Heart right ventricle (tissue), 16 donors: ENCODE measurements at regions not wholly inside any gene's neighbourhood (a gene's known extent, or its start where the extent isn't known, plus 50 kb on each side); places are given as distances from the start of the nearest gene placed in this dataset.

ENCODE experiments used
- ATAC-seq, 8 donors: fragments of 200-7000 bp; cut with Tn5 transposase; one replicate each; pipeline ENCODE4 v1.9.1; 2020; ENCODE audit warnings: mild to moderate bottlenecking in 8 of 8, moderate library complexity in 8 of 8, moderate number of reproducible peaks in 1 of 8
- DNase-seq, 2 donors: peaks; one replicate each; pipeline ENCODE4 v3.0.0-alpha.2; 2020
- H3K27ac ChIP-seq, 10 donors: fragments of 200-600 bp; sonication (generic) in 2 of 10; one replicate each; pipeline versions ENCODE4 v1.5.0 to v1.8.0; 2020 to 2022; ENCODE audit warnings: mild to moderate bottlenecking in 3 of 10
- H3K27me3 ChIP-seq, 7 donors: fragments of 200-600 bp; one replicate each; pipeline ENCODE4 v1.8.0; 2021 to 2022; ENCODE audit warnings: mild to moderate bottlenecking in 2 of 7
- H3K36me3 ChIP-seq, 9 donors: fragments of 200-600 bp; sonication (generic) in 1 of 9; one replicate each; pipeline versions ENCODE4 v1.5.0 to v1.8.0; 2020 to 2022; ENCODE audit warnings: mild to moderate bottlenecking in 2 of 9
- H3K4me1 ChIP-seq, 9 donors: fragments of 200-600 bp; sonication (generic) in 1 of 9; one replicate each; pipeline versions ENCODE4 v1.5.0 to v1.8.0; 2020 to 2022; ENCODE audit warnings: mild to moderate bottlenecking in 4 of 9
- H3K4me3 ChIP-seq, 10 donors: fragments of 200-600 bp; sonication (generic) in 2 of 10; one replicate each; pipeline versions ENCODE4 v1.5.0 to v1.8.0; 2020 to 2022; ENCODE audit warnings: mild to moderate bottlenecking in 7 of 10, moderate library complexity in 2 of 10
- H3K9me3 ChIP-seq, 11 donors: fragments of 200-600 bp in 10 of 11; sonication (generic) in 2 of 11; one replicate each; pipeline versions ENCODE4 v1.5.0 to v1.8.0; 2013 to 2022; ENCODE audit warnings: mild to moderate bottlenecking in 2 of 11, control low read depth in 1 of 11, moderate library complexity in 1 of 11
- CTCF ChIP-seq, 9 donors: fragments of 200-600 bp; sonication (generic) in 2 of 9; IDR thresholded peaks; one replicate each; pipeline versions ENCODE4 v1.5.0 to v1.8.0; 2021 to 2022; ENCODE audit warnings: antibody characterized with exemption in 9 of 9, mild to moderate bottlenecking in 5 of 9, moderate library complexity in 1 of 9
- WGBS, 2 donors: extraction: QIAGEN DNeasy Blood & Tissue Kit; methylation state at CpG; one replicate each; pipeline ENCODE4 v1.1.7; 2013; ENCODE audit warnings: inconsistent platforms in 1 of 2; 5-methylcytosine and 5-hydroxymethylcytosine counted together
- intact Hi-C, 10 donors: fragments of 100-400 bp; cut with DNase I; formaldehyde crosslinking; loops; one replicate each; pipeline versions ENCODE4 v1.11.1 to v1.14.2; 2022
- donor health status: Arrhythmogenic right ventricular cardiomyopathy.
- donor health status: ischemic (EF 13 %, LVEDD 7.1; RV severe dilation, severe dysfunction).
- donor health status: healthy with polysubstance abuse.
- donor health status: DM: no; HTN: yes; CAD: no.
- donor health status: DM: no; HTN: no; CAD: no.
- donor health status: ischemic (EF 25% LVEDD 6.9; RV normal size, moderate dysfunction).
- donor health status: ischemic (EF 25% LVEDD 5.7; RV mildly dilated, moderate dysfunction).
- donor health status: healthy.
- donor health status: DM: yes; HTN: yes; CAD: no.
- donor health status: Ischemic cardiomyopathy.
- donor health status: ischemic (EF 35%, LVEDD 5.7; RV mildly dilated, moderate dysfunction).
- donor health status: nonischemic (EF 11% LVEDD 7.7; RV severe dilation, severe dysfunction).
- donor health status: DM: yes; HTN: yes; CAD: no.
- donor health status: PGD.
- donor health status: ischemic (EF 29% LVEDD 5.4; RV normal size, mild dysfunction).
- donor health status: nonischemic (EF 23%, LVEDD 6.1; RV moderate dilation, normal function).

GRCh38 chr6:85137865-85138264 is 312.0 kb upstream of the NT5E start:
- Histone ChIP-seq H3K27me3 (no peaks in the 10 kb centered on the region), H3K4me1 (no peaks in the 10 kb centered on the region), H3K36me3 (no peaks in the 10 kb centered on the region), H3K27ac (no peak overlapping the region), H3K9me3 (no peaks in the 10 kb centered on the region), H3K4me3 (no peak overlapping the region)
- DNase-seq (no peak), ATAC-seq (no peak)
- 78% methylated on average over 1 of the region's 1 CpG for WGBS, 2 donors
- intact Hi-C loops = no loop called here
- no peak for TF ChIP-seq CTCF (IDR thresholded peaks at IDR 0.05)

GRCh38 chr6:85136310-85136709 is 313.6 kb upstream of the NT5E start:
- H3K27me3 ChIP-seq = no peaks in the 10 kb centered on the region
- H3K27ac ChIP-seq = no peak overlapping the region
- 43 to 49% methylated on average over 3 of the region's 3 CpGs for WGBS, 2 donors
- H3K9me3 ChIP-seq = no peaks in the 10 kb centered on the region
- DNase-seq (no peak), ATAC-seq (no peak)
- no peak for TF ChIP-seq CTCF (IDR thresholded peaks at IDR 0.05)
- no peaks in the 10 kb centered on the region for H3K36me3 ChIP-seq
- intact Hi-C loops = no loop called here
- no peaks in the 10 kb centered on the region for H3K4me1 ChIP-seq
- no peak overlapping the region for H3K4me3 ChIP-seq

- Histone ChIP-seq H3K4me1 (no peaks in the 10 kb centered on the region), H3K27ac (no peak overlapping the region), H3K9me3 (no peaks in the 10 kb centered on the region), H3K36me3 (no peaks in the 10 kb centered on the region), H3K27me3 (no peaks in the 10 kb centered on the region), H3K4me3 (no peak overlapping the region)
- WGBS, 2 donors = 18 to 23% methylated on average over 1 of the region's 1 CpG
- intact Hi-C loops = no loop called here
- TF ChIP-seq CTCF (IDR thresholded peaks at IDR 0.05) = no peak
- no peak for ATAC-seq
- DNase-seq = no peak
These were observed 314.3 kb upstream of the NT5E start for GRCh38 chr6:85135376-85136094.

GRCh38 chr6:85134172-85134571 is 315.7 kb upstream of the NT5E start:
- H3K9me3 ChIP-seq = no peaks in the 10 kb centered on the region
- DNase-seq = no peak
- 60 to 74% methylated on average over 5 of the region's 5 CpGs for WGBS, 2 donors
- H3K4me1 ChIP-seq = no peaks in the 10 kb centered on the region
- H3K27me3 ChIP-seq = no peaks in the 10 kb centered on the region
- no peak overlapping the region for H3K27ac ChIP-seq
- TF ChIP-seq CTCF (IDR thresholded peaks at IDR 0.05) = no peak
- H3K36me3 ChIP-seq = no peaks in the 10 kb centered on the region
- intact Hi-C loops = no loop called here
- H3K4me3 ChIP-seq = no peak overlapping the region
- ATAC-seq = no peak
